Ovary (tissue), 7 donors: ENCODE measurements at regions not wholly inside any gene's neighbourhood (a gene's known extent, or its start where the extent isn't known, plus 50 kb on each side); places are given as distances from the start of the nearest gene placed in this dataset.

Source experiments
- DNase-seq, 5 donors: peaks; one replicate each; pipeline ENCODE4 v3.0.0-alpha.2; 2019 to 2020
- H3K27ac ChIP-seq, 2 donors: fragments of 200-600 bp; one replicate each; pipeline versions ENCODE4 v1.5.1 to v1.8.0; 2019 to 2022
- H3K27me3 ChIP-seq: fragments of 200-600 bp; one replicate; pipeline ENCODE4 v1.8.0; 2022
- H3K36me3 ChIP-seq: fragments of 200-600 bp; sonication (generic); one replicate; pipeline ENCODE4 v1.5.1; 2019
- H3K4me1 ChIP-seq: one replicate; pipeline ENCODE4 v1.8.1; 2013; ENCODE audit warnings: mild to moderate bottlenecking, moderate library complexity; ENCODE audit not compliant: insufficient read depth
- H3K4me3 ChIP-seq: fragments of 200-600 bp; sonication (generic); one replicate; pipeline ENCODE4 v1.5.1; 2017
- H3K9me3 ChIP-seq, 2 donors: fragments of 200-600 bp in 1 of 2; sonication (generic) in 1 of 2; one replicate each; pipeline versions ENCODE4 v1.5.1 to v1.8.1; 2013 to 2019; ENCODE audit warnings: mild to moderate bottlenecking in 1 of 2, moderate library complexity in 1 of 2
- EP300 ChIP-seq: sonication (generic); formaldehyde crosslinking; IDR thresholded peaks from one replicate; pipeline ENCODE4 v1.6.1; 2017; ENCODE audit warnings: antibody characterized with exemption
- POLR2A ChIP-seq: fragments of 450-650 bp; IDR thresholded peaks from one replicate; pipeline ENCODE4 v1.6.1; 2017; ENCODE audit warnings: antibody characterized with exemption, mild to moderate bottlenecking, moderate library complexity
- WGBS, 3 donors: extraction: QIAGEN DNeasy Blood & Tissue Kit in 1 of 3; methylation state at CpG; one replicate each; pipeline versions ENCODE4 v1.1.5 to v1.1.7; 2013 to 2017; 5-methylcytosine and 5-hydroxymethylcytosine counted together
- intact Hi-C, 4 donors: fragments of 100-400 bp; cut with DNase I; formaldehyde crosslinking; loops; one replicate each; pipeline versions ENCODE4 v1.11.0 to v1.15.1; 2022 to 2023
- TF ChIP-seq, protein P1 (sequence below), 3 donors: fragments of 450-650 bp in 2 of 3; fragments of 200-600 bp in 1 of 3; IDR thresholded peaks; one replicate each; pipeline versions ENCODE4 v1.5.1 to v1.8.0; 2016 to 2022; ENCODE audit warnings: antibody characterized with exemption in 3 of 3, mild to moderate bottlenecking in 1 of 3
- donor health status: DM: no; HTN: no; CAD: no; lungs with moderate emphysema.
- donor health status: DM: no; HTN: no; CAD: no.
- donor health status: Bipolar disorder and iron deficiency.
- donor health status: DM: no; HTN: no; CAD: no.
- donor health status: DM: yes; HTN: yes; CAD: no.

DNA sequence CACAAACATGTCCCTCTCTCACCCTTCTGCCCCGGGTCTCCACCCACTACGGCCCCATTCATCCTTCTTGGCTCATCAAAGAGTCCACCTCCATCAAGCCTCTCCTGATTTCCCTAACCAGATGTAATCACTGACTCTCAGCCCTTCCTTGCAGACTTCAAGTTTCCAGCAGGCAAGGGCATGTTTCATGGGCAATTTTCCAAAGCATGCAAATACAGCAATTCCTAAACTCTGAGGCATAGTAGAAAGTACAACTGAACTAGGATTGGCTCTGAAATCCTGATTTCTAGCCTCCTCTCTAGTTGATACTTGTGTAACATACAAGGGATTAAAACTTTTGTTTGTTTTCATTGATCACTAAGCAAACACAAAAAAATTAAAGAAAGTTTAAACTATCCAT is 109.1 kb upstream of the GADD45A start:
- no peaks in the 10 kb centered on the region for H3K9me3 ChIP-seq
- no peaks in the 10 kb centered on the region for H3K27me3 ChIP-seq
- no peak overlapping the region for H3K4me3 ChIP-seq
- intact Hi-C loops = no loop called here
- DNase-seq = no peak
- TF ChIP-seq, protein P1, sequence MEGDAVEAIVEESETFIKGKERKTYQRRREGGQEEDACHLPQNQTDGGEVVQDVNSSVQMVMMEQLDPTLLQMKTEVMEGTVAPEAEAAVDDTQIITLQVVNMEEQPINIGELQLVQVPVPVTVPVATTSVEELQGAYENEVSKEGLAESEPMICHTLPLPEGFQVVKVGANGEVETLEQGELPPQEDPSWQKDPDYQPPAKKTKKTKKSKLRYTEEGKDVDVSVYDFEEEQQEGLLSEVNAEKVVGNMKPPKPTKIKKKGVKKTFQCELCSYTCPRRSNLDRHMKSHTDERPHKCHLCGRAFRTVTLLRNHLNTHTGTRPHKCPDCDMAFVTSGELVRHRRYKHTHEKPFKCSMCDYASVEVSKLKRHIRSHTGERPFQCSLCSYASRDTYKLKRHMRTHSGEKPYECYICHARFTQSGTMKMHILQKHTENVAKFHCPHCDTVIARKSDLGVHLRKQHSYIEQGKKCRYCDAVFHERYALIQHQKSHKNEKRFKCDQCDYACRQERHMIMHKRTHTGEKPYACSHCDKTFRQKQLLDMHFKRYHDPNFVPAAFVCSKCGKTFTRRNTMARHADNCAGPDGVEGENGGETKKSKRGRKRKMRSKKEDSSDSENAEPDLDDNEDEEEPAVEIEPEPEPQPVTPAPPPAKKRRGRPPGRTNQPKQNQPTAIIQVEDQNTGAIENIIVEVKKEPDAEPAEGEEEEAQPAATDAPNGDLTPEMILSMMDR (IDR thresholded peaks at IDR 0.05) = no peak
- TF ChIP-seq POLR2A (no peak), EP300 (no peak)
- H3K36me3 ChIP-seq = no peaks in the 10 kb centered on the region
- 81 to 84% (median 81%) methylated on average over 2 of the region's 2 CpGs for WGBS, 3 donors
- H3K27ac ChIP-seq = no peak overlapping the region
- peaks cover 7% of the 10 kb centered on the region for H3K4me1 ChIP-seq

DNA sequence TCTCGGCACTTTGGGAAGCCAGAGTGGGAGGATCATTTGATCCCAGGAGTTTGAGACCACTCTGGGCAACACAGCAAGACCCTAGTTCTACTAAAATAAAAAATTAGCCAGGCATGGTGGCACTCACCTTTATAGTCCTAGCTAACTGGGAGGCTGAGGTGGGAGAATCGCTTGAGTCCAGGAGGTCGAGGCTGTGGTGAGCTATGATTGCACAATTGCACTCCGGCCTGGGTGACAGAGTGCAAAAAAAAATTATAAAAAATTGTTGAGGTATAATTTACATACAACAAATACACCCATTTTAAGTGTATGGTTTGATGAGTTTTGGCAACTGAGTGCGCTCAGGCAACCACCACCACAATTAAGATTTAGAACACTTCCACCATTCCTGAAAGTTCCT is 108.5 kb upstream of the GADD45A start:
- Histone ChIP-seq H3K9me3 (no peaks in the 10 kb centered on the region), H3K27me3 (no peaks in the 10 kb centered on the region), H3K4me3 (no peak overlapping the region), H3K4me1 (peaks cover 7% of the 10 kb centered on the region), H3K27ac (no peak overlapping the region), H3K36me3 (no peaks in the 10 kb centered on the region)
- TF ChIP-seq, protein P1 (IDR thresholded peaks at IDR 0.05) = no peak
- TF ChIP-seq POLR2A = no peak
- 89 to 95% (median 93%) methylated on average over 5 of the region's 5 CpGs for WGBS, 3 donors
- no peak for DNase-seq
- intact Hi-C loops = no loop called here

DNA sequence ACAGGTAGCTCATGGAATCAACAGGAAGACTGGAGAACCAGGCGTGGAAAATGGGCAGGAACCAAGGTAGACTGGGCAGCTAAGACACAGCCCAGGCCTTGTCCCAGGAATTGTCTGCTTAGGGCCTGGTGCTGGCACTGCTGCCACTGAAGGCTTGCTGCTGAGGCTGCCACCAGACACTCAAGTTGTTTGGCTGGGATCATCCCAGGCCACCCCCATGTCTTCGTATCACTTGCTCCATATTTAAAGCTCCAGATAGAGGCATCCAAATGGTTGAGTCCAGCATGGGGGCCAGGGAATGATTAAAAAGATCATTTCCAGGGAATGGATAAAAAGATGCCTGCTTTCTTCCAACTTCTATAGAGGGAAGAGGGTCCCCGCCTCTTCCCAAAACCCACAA is 107.4 kb upstream of the GADD45A start:
- Histone ChIP-seq H3K4me1 (peaks cover 8% of the 10 kb centered on the region), H3K9me3 (no peaks in the 10 kb centered on the region), H3K36me3 (no peaks in the 10 kb centered on the region), H3K4me3 (no peak overlapping the region), H3K27ac (no peak overlapping the region), H3K27me3 (no peaks in the 10 kb centered on the region)
- TF ChIP-seq POLR2A (no peak), EP300 (no peak)
- TF ChIP-seq, protein P1 (IDR thresholded peaks at IDR 0.05) = no peak
- 97% methylated on average over 3 of the region's 3 CpGs for WGBS, 3 donors
- no peak for DNase-seq
- intact Hi-C loops = no loop called here

DNA sequence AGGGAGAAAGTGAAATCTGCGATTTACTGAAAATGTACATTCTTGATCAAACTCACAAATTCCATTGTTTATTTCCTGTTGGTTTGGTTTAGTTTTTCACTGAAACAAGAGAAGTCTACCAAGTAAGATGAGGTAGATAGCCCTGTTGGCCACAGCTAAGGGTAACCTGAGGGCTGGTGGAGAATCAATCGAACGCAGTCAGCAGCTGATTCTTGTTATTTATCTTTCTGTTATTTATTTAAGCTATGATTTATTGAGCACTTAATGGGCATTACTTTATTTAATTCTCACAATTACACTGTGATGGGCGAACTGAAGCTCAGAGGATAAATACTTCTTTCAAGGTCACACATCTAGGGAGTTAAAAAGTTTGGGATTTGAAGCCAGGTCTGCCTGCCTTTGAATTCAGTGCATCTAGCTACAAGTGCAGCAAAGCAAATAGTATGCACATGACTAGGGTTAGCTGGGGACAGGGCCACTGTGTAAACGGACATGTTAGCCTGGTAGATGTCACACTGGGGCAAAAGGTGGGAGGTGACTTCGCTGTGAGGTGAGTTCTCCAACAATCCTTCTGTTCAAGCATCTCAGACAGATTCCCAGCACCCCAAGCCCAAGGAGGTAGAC is 106.5 kb upstream of the GADD45A start:
- Histone ChIP-seq H3K27ac (no peak overlapping the region), H3K4me3 (no peak overlapping the region), H3K4me1 (peaks cover 12% of the 10 kb centered on the region), H3K36me3 (no peaks in the 10 kb centered on the region), H3K9me3 (no peaks in the 10 kb centered on the region), H3K27me3 (no peaks in the 10 kb centered on the region)
- TF ChIP-seq, protein P1 (IDR thresholded peaks at IDR 0.05) = no peak
- TF ChIP-seq POLR2A = no peak
- no peak for TF ChIP-seq EP300
- DNase-seq = no peak
- intact Hi-C loops = no loop called here
- 36 to 58% (median 54%) methylated on average over 6 of the region's 6 CpGs for WGBS, 3 donors
